Right kidney (tissue), 1 donor: ENCODE measurements at regions not wholly inside any gene's neighbourhood (a gene's known extent, or its start where the extent isn't known, plus 50 kb on each side); places are given as distances from the start of the nearest gene placed in this dataset.

Experiments used
- DNase-seq: peaks from one replicate; pipeline ENCODE4 v3.0.0-alpha.2; 2016

GRCh38 chr15:39491115-39491885 is 89.6 kb upstream of the THBS1 start:
- DNase-seq: no peak

DNA sequence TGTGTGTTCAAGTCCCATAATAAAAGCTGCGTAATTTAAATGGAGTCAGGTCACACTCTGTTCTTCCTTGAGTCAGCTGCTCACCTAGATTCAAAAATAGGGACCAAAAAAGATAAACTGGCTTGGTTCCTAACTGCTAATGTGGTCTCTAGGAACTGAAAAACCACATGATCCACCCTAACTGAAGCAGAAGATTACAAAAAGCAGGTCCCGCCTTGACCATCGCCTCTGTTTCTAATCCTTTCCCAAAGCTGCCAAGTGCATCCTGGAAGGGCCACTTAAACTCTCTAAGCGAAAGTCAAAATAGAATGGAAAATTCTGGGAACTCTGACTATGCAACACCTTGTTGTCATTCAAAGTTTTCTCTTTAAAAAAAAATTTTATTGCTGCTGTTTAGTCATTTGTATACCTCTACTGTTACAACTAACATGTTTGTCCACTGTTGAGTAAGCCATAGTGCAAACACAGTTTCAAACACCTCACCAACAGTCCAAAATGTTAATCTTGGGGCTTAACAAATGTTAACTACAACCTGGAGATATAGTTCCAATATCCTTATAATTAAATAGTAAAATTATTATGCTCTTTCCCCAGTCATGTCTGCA is 88.9 kb upstream of the THBS1 start:
- DNase-seq: no peak

DNA sequence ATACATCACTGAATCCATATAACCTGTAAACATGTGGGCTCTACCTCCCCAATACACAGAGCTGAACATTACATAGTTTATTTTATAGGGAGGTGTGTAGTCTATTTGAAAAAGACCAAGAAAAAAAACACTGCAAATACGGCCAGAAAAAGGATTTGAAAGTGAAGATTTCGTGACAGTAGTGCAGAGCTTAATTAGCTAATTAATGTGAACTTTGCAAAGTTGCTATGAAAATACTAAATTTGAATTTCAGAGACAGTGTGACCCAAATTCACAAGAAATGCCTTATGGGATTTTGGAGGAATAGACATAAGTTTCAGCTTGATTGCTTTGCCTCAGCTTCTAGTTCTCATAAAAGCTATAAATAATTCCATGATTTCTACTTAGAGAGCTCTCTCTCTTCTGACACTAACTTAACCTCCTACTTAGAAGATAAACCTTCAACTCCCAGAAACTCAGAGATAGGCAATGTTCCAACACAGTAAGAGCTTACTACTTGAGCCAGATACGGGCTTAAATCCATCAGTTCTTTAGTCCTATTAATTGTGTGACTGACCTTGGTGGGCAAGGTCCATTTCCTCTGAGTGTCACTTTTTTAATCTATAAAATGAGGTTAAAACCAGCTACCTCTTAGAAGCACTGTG is 87.3 kb upstream of the THBS1 start:
- DNase-seq: no peak

GRCh38 chr15:39494462-39494861 is 86.4 kb upstream of the THBS1 start:
- no peak for DNase-seq

DNA sequence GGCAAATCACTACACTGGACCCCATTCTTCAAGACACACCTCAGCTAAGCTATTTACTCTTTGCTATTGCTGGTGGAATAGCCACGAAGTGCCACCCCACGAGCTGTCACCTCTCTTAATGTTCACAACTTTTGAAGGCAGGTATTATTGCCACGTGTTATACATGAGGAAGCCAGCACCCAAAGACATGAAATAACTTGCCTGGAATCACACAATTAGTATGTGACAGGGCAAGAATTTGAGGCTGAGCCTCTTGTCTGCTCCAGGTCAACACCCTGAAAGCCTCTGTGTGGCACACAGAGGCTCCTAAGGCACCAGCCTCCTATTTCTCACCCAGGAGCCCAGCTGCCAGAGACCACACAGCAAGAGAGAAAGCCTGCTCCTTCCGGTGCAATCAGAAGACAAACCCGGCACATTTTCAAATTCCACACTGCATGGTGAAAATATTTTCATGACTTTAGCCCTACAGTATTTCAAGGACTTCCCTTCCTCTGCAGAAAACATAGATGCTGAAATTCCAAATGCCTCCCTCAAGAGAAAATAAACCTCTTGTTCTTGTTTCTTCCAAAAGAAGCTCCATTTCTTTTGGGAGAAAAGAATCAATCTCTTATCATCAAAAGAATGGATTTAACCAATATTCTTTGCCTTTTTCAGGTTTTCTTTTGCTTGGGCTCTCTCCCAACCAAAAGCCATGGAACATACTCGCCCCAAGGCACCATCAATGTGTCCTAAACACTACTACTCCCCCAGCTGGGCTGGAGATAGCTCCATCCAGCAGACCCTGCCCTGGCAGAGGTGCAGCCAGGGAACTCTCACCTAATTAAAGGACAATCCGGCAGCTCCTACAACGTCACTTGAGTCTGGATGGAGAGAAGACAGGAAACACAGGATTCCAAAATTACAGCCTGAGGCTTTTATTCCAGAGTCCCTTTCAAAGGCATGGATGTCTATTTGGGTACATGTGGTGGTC is 84.7 kb upstream of the THBS1 start:
- DNase-seq: no peak

DNA sequence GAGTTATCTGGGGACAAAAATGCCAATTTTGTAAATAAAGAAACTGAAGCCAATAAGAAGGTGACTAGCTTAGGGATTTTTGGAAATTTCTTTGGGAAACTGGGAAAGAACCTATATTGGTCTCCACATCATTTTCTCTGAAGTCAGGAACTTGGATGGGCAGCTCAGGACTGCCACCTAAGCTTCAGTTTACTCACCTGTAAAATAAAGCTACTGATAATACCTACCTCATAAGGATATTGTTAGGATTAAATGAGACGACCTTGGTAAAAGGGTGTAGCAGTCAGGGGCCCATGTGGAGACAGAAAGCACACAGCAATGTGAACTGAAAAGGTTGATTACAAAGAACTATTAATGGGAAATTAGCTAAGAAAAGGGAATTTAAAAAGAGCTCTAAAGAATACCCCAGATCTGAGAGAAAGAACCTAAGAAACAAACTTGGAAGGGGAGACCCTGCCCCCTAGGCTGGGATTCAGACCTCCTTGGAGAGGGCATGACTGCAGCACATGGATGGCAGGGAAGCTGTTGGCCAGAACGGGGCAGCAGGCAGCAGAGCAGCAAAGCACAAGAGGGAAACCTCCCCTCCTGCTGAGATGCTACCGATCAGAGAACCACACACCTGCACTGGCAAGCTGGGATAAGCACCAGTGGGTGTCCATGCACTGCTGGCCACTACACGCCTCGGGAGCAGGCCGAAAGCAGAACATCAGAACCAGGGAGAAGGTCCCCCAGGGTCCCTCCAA is 83.7 kb upstream of the THBS1 start:
- DNase-seq: no peak

- no peak for DNase-seq
These were observed 82.9 kb upstream of the THBS1 start for GRCh38 chr15:39497759-39498565.

DNA sequence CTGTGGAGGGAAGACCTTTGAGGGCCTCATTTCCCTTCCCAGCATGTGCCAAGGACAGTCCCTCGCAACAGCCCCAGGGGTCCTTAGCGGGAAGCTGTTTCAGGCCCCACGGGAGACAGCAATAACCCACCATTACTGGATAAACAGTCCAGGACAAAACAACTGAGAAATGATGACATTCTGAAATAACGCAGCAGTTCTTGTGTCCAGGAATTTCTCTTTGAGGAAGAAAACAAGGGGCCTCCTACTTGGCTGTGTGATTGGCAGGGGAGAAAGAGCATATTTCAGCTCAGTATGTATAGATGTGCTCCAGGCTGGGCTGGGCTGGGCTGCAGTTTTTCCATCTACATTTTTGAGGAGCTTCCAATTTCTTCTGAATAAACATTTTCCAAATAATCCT is 82.2 kb upstream of the THBS1 start:
- no peak for DNase-seq

DNA sequence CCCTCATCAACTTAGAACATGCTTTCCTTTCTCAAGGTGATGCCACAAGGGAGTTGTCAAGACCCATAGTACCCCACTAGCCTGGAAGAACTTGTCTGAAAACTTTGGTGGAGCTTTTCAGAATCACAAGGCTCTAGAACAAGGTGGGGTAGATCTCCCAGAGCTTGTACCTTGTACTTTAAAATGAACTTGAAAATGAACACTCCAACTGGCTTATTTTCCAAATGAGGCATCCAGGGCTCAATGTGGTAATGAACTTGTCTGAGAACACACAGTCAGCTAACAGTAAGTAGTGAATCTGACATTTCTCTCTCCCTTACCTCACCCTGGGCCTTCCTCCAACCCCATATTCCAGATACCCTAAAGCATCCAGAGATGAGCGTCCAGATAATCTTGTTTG is 81.8 kb upstream of the THBS1 start:
- no peak for DNase-seq

GRCh38 chr15:39499681-39500080 is 81.2 kb upstream of the THBS1 start:
- no peak for DNase-seq

GRCh38 chr15:39501366-39502081 is 79.4 kb upstream of the THBS1 start:
- DNase-seq: no peak

DNA sequence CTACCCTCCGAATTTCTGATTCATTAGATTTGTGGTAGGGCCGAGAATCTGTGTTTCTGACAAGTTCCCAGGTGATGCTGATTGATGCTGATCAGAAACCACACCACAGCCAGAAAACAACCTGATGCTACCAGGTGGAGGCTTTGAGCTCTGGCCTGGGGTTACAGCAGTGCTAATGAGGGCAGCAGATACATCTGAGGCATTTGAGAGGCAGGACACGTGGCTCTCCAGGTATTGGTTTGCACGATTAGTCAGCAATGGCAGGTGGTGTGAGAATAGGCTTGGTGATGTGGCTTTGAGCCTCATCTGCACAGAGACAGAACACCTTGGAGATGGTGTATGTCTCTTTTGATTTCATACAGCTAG is 78.8 kb upstream of the THBS1 start:
- DNase-seq: no peak

GRCh38 chr15:39502611-39503195 is 78.2 kb upstream of the THBS1 start:
- no peak for DNase-seq

- no peak for DNase-seq
These were observed 77.4 kb upstream of the THBS1 start for GRCh38 chr15:39503526-39503925.

DNA sequence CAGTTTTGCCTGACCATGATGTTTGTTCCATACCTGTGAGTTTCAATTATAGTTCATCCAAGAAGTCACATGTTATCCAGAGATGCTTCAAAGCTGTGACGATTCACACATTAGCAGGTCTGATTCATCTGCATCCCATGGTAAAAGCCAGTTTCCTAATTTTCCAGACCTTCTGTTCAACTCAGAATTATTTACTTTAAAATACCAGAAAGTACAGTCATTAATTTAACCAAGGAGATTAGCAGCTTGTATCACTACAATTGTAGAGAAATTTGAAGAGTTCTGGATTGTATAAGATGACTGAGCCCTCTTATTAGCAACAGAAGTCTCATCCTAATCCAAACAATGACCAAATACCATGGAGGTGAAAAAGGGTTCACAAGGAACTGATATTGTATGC is 76.1 kb upstream of the THBS1 start:
- no peak for DNase-seq

DNA sequence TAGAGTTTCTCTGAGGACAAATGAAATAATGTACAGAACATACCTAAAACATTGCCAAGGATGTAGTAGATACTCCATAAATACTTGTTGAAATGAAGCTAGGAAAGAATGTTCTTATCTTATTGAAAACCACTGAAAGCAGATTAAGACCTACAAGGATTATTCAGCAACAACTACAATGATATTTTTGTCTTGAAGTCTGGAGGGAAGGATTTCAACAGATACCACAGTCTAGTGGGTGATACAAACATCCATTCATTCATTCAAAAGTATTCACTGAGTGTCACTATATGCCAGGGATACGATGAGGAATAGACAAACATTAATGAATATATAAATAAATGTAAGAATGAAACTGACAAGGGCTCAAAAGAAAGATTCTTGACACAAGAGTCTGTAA is 74.7 kb upstream of the THBS1 start:
- DNase-seq: no peak

DNA sequence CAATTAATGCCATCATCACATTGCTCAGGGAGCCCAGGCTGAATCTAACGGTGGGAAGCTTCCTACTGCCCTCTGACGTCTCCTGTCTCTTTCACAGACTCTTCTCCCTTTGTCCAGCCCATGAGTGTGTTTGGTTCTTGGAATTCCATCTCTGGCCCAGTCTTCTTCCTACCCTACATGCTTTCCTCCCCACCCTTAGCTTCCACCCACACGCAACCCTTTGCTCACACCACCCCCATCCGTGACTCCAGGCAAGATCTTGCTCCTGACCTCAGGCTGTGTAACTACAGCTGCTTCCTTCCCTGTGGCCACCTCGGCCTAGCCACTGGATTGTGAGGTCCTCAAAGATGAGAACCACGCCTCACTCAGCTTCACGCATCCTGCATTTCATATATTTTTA is 72.3 kb upstream of the THBS1 start:
- no peak for DNase-seq

GRCh38 chr15:39510001-39510701 is 70.7 kb upstream of the THBS1 start:
- no peak for DNase-seq
